NCI-H510A (cell line): ENCODE measurements at regions not wholly inside any gene's neighbourhood (a gene's known extent, or its start where the extent isn't known, plus 50 kb on each side); places are given as distances from the start of the nearest gene placed in this dataset.

ENCODE experiments used
- DNase-seq: peaks from one replicate; lab custom pipeline; 2025; lab: John Stamatoyannopoulos, UW

DNA sequence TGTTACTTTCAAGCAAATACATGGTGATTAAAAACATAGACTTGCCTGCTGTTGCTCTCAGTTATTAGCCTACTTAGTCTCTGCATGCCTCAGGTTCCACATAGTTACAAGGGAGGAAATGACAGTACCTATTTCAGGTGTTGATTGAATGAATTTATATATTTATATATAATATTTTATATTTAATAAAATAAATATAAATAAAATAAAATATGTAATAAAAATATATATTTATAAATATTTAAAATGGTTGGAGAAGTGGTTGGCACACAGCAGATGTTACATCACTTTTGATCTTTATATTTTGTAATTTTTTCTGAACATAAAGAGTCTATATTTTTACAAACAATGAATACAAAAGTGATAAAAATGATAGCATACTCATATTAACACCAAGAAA is 716.0 kb upstream of the EYS start:
- no peak for DNase-seq

DNA sequence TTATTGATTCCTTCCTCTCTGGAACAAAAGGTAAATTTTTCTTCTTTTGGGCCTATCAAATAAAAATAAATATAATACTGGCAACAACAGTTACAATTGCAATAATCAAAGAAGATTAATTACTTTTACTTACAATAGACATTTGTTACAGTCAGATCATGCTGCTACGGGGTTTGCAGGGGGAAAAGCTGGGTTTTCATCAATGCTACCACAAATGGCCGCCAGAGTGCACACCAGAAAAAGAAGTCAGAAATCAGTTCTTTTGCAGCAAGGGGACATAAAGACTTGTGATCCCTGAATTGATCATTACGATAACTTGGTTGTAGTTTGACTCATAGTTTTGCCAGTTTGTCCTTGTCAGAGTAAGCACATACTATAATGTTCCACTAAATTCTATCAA is 714.5 kb upstream of the EYS start:
- DNase-seq, result no peak

DNA sequence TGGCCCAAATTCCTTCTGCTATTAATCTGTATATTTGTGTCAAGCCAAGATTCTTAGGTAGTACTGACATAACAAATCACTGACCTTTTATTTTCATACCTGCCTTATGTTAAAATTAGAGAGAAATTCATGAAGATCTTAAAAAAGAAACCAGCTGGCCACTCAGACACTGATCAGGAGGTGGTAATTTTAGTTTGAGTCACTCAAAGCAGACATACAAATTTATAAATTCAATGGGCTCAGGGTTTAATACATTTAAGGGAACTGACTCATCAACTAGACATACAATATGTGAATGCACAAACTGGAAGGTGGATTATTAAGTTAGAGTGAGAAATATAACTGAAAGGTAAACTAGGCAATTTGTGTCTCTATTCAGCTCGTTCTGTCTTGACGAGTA is 711.9 kb upstream of the EYS start:
- DNase-seq, result no peak

GRCh38 chr6:66403966-66404365 is 696.9 kb upstream of the EYS start:
- DNase-seq, result no peak

DNA sequence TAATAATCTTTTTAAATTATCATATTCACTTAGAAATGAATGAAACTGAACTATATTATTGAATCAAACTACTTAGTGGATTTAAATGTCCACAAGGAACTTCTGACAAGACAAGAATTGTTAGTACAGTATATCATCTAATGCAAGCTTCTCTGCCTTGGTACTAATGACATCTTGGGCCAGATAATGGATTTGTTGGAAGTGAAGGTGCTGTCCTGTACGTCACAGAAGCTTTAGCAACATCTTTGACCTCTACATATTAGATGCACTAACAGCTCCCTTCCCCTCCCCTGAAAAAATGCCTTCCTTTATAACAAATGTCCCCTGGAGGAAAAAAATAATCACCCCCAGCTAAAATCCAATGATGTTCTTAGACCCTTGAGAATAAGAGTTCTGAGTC is 695.8 kb upstream of the EYS start:
- no peak for DNase-seq

DNA sequence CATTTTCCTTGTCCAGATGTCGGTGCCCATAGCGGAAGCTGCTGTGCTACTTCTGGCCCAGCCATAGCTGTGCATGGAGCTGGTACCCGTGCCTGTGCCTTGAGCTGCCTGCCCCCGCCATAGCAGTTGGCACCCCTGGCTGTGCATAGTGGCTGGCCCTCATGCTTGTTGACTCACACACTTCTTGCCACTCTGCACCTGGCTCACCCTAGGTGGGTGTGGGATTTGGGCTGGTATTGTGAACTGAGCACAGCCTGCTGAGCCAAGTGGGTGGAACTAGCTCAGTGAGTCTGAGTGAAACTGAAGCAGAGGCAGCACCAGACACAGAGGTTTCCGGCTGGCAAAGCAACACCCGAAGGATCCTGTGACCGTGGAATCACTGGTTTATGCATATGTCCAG is 689.5 kb upstream of the EYS start:
- DNase-seq, result no peak

DNA sequence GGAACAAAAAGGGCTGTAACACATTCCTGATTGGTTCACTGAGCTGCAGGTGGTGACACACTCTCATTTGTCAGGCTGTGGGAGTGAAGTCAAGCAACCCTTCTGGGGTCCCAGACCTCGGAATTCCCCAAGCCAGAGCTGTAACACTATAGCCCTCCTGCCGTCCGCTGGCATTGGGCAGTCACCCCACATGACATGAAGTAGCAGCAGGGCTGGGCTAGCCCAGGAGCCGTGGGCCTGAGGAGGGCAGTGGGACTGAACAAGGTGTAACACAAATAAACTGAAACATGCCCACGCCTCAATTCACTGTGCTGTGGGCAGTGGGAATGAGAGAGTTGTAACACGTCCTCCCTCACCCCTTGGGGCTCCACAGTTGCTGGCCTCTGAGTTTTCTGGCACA is 689.1 kb upstream of the EYS start:
- DNase-seq, result no peak

- no peak for DNase-seq
These were observed 683.4 kb upstream of the EYS start for GRCh38 chr6:66390393-66390792.

GRCh38 chr6:66376001-66376400 is 669.0 kb upstream of the EYS start:
- no peak for DNase-seq

- no peak for DNase-seq
These were observed 662.4 kb upstream of the EYS start for GRCh38 chr6:66369407-66369806.

GRCh38 chr6:66362888-66363287 is 655.9 kb upstream of the EYS start:
- DNase-seq, result no peak

- DNase-seq, result no peak
These were observed 654.9 kb upstream of the EYS start for GRCh38 chr6:66361886-66362285.

GRCh38 chr6:66357781-66358180 is 650.8 kb upstream of the EYS start:
- no peak for DNase-seq

- no peak for DNase-seq
These were observed 648.4 kb upstream of the EYS start for GRCh38 chr6:66355471-66355870.

DNA sequence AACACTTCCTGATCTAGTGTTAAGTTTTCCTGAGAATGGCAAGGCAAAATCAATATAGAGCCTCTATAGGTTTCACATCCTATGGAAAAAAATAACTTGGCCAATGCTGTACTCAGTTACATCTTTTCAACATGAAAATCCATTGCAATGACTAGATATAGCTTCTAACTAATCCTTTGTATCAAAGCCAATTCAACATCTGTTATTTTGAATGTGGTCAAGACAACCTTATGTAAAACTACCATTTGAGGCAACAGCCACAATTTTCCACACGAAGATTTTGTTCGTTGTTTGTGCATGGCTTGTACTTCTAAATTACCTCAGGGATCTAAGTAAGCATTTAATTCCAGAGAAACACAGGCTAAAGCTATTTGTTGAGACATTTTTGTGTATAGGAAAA is 637.8 kb upstream of the EYS start:
- DNase-seq, result no peak

DNA sequence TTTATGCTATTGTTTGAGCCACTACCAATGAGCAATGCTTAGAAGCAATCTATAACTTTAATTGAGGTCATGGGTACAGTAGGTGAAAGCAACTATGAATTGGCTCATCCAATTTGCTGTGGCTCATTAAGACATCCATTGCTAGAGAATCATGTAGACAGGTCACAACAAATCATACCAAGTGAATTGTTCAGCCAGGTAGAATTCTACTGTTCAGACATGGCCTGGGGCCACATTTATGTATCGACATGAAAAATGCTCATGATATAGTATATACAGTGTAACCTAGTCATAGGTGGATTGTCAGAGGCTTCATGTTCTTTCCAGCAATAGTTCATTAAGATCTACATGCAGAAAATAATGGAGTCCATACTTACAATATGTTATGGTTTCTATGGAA is 633.7 kb upstream of the EYS start:
- DNase-seq, result no peak

DNA sequence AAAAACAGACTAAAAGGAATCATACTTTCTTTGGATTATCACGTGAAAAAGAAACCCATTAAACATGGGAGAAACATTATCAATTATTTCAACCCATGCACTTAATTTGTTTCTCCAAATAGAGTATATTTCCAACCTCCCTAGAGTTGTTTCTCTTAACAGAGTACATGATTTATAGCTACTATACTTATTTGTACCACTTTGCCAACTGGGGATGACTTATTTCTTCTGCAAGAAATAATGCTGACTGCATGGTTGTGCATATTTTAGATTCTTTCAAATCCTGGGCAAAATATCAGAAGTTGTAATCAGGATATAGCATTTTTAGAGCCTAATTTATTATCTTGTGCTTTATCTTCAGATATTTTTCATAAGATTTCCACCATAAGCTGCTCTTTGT is 629.1 kb upstream of the EYS start:
- no peak for DNase-seq

DNA sequence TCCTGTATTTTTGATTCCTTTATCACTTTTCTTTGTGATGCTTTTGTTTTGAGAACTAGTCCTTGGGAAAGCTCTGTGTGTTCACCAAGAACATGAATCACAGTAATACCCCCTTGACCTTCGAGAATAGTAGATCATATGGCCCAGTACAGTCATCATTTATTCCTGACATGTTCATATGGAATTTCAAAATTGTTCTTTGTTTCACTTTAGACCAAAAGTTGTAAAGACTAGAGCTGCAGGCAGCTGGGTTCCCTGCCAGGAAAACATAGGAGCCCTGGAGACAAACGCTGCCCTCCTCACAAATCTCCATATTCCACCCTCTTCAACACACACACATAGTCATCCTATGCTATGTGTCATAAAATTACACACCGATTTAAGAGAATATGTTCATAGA is 621.2 kb upstream of the EYS start:
- no peak for DNase-seq

DNA sequence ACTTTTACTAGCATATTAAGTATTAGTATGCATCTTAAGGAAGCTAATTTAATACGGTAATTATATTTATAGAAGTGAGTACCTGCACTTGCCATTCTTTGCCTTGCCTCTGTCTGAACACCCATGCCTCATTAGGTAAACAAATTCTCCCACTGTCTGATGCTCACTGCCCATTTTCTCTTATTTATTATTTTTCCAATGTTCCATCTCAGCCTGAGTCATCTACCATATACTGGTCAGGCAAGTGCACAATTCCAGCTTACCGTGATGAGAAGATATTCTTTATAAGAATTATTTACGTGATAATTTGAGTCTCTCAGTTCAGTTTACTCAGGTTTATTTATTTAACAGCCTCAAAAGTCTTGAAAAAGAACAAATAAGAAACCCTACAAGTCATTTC is 619.2 kb upstream of the EYS start:
- no peak for DNase-seq

GRCh38 chr6:66321017-66321416 is 614.0 kb upstream of the EYS start:
- DNase-seq, result no peak

GRCh38 chr6:66307490-66307889 is 600.5 kb upstream of the EYS start:
- no peak for DNase-seq

GRCh38 chr6:66291905-66292304 is 584.9 kb upstream of the EYS start:
- DNase-seq, result no peak

DNA sequence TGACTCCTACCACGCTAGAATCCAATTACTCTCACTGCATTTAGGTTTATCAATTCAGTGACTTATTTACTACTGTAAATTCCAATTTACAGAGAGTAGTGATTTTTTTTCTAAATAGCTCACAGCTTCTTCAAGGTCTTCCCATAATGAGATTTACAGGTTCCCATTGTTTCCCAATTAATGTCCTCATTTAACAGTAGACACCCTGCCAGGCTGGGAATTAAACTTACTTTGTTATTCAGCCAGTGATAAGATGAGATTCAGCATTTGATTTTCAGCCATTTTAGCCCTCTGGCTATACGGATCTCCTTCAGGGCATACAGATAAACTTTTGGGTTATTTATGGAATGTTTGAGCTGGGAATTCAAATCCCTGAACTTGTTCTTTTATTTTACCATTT is 582.9 kb upstream of the EYS start:
- no peak for DNase-seq

GRCh38 chr6:66278115-66278514 is 571.1 kb upstream of the EYS start:
- no peak for DNase-seq

DNA sequence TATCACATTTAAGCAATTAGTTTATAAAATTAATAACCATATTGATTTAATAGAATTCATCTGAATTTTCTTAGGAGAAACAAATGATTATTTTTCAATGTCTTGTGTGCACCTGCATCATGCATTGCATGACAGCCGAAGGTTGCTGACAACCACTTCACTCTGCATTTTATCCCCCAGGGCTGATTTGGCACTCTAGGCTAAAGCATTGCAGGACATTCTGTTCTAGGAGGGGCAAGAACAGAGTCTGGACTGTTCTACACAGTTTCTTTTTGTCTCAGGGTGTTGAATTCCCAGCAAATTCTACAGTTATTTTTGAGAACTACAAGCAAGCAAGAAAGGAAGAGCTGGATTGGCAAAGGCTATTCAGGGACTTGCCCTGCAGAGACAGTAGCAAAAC is 570.4 kb upstream of the EYS start:
- DNase-seq, result no peak
